NCI-H748 (cell line): ENCODE measurements at regions not wholly inside any gene's neighbourhood (a gene's known extent, or its start where the extent isn't known, plus 50 kb on each side); places are given as distances from the start of the nearest gene placed in this dataset.

ENCODE experiments used
- DNase-seq: peaks from one replicate; lab custom pipeline; 2025; ENCODE audit not compliant: unreplicated experiment; lab: John Stamatoyannopoulos, UW

DNA sequence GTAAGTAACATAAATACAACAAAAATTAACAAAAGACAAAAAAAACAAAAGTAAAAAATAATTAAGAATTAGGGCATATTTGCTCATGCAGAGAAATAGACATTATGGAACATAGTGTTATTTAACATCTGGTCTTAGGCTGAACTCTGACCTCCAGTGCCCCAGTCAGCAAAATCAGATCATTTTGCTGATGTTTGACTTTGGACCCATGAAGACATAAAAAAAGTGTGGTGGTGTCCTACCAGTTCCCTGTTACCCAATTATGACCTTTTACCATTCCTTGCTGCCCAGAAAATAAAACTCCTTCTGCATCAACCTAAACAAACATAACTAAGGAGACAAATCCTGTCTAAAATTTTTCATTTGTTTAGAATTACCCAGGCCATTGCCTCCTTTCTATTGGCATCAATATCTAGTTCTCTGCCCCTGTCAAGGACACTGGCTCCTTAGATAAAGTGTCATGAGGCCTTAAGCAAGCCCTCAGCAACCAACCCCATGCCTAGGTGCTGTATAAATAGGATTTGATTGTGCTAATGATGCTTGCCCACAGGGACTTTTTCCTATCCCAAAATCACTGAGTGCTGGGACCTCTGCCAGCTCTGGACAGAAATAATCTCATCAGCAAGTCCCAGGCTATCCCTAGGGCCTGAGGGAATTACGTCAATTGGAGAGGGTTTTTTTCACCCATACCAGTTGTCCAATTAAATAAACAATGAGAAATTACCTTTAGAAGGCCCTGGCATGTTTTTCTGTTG is 334.5 kb upstream of the UMPS start:
- DNase-seq = no peak

DNA sequence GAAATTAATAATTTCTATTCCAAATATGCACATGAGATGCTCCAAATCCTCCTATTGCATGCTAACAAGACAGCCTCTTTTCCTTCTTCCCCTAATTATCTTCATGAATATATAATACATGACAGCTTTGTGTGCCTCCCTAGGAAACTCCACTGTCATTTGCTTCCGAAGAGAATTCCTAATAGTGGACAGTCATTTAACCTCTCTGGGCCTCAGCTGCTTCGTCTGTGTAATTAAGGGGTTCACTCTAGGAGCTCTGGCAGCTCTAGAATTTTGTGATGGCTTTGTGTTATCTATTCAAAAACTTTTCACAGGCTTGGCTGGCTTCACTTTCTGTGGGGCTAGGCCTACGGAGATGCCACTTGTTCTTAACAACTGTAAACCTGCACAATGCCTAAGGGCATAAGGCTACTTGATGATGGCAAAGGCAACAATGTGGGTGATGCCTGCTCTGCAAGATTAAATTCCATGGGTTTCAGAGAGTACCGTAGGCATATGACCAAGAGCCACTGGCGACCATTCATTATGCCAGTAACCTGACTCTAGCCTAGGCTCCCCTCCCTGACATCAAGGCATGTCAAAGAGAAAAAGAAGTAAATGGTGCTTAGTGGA is 333.8 kb upstream of the UMPS start:
- DNase-seq = no peak

DNA sequence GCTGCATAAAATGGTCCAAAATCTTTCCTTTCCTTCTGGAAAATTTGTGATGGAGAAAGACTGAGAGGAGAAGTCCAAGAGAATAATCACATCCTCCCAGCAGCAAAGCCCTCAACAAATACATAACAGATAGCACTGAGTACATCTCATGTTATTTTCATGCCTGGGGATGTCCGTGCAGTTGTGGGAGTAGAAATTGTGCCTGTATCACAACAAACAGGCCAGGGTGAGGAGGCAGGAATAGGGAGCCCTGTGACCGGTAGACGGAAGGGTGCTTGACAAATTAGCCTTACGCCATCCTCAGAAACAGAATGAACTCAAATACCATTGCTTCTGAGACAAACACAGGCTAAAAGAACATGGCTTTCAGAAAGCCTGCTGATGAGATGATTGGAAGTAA is 333.2 kb upstream of the UMPS start:
- DNase-seq = no peak

DNA sequence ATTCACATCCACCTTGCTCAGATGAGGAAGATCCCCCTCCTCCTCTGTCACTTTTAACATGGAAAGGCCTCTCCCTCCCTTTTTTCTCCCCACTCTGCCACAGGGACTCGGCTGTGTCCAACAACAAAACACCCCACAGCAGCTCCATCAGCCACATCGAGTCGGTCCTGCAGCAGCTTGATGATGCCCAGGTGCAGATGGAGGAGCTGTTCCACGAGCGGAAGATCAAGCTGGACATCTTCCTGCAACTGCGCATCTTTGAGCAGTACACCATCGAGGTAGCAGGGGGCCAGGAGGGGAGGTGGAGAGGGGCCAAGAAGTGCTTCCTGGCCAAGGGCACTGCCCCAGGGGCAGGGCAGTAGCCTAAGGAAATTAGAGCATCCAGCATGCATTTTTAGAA is 331.7 kb upstream of the UMPS start:
- no peak for DNase-seq

DNA sequence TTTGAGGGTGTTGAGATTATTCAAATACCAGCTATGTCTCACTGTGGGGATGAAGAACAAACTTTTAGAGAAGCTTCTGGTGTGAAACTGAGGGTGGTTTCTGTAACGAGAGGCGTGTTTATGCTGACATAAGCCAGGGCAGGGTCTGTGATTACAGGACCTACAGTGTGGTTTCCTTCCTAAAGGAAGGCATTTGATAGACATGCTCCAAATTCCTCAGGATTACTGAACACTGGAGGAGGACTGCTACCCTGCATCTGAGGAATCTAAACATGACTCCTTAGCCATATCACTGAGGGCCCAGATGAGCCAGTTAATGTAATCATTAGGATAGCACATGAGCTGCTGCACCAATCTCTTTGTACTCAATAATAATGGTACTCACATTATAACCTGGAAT is 328.4 kb upstream of the UMPS start:
- no peak for DNase-seq

DNA sequence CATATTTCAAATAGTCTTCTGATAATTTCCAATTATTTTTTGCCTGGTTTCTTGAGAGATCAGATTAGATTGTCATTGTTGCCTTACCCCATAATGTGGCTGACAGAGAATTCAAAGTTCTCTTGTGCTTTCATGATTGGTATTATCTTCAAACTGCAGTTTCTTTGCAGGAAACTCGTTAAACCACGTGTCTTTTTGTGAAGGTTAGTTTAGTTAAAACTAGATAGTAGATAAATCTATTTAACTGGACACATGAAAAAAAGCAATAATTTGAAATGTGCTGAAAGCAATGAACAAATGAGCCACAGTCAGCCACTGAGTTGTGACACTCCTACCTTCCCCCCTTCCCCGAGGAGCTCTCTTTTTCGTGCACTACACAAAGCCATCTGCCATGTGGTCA is 327.5 kb upstream of the UMPS start:
- DNase-seq = no peak

DNA sequence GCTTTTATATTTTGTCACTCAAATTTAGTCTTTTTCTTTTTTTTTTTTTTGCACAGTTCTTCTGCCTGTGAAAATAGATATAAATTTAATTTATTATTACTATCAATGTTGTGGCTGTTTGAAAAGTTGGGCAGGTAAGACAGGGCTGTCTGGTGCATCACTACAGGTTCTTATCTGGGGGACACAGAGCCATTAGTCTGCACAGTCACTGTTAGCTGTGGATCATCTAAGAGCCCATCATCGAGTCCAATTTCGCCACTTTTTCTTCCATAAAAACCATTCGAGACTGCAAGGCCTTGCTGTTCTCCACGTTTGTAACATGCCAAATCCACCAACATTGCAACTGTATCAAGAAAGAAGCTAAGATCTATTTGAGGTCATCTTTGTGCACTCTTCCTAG is 325.6 kb upstream of the UMPS start:
- no peak for DNase-seq

DNA sequence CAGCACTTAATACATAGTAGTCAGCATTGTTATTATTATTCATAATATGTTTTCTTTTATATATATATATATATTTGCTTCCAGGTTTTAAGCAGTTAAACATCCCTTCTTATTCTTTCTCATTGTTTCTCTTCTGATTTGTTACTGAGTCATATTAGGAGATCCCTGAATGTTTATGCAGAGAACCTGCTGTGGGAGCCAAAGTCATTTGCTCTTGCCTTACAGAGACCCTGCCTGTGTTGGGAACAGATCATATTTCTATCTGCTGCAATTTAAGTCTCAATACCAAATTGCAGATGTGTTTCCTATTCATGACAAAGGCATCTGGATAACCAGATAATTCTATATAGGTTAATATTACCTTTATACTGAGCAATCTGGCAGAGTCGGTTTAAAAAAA is 323.0 kb upstream of the UMPS start:
- no peak for DNase-seq

DNA sequence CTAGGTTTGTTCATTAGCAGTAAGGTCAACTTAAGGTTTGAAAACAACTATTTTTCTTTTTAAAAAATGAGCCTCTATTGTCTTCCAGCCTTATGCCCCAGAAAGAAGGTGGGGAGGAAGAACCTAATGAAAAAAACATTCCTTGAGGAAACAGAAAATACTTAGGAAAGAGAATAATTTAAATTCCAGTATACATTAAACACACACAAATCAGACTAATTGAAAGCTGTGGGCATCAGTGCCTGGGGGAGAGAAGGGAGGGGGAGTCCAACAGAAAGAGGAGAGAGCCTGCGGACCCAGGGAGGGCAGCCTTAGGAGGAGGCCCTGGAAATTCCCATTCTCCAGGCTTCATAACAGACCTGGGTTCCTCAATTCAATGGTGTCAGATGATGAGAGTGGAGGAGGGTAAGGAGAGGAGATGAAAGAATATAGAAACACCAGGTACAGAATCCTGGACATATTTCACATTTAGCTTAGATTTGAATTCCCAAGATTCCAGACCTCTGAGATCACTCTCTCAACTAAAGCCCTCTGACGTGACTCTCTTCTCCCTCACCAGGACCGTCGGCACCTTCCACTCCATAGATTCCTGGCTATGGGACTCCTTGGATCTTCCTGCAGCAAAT is 320.5 kb upstream of the UMPS start:
- no peak for DNase-seq

DNA sequence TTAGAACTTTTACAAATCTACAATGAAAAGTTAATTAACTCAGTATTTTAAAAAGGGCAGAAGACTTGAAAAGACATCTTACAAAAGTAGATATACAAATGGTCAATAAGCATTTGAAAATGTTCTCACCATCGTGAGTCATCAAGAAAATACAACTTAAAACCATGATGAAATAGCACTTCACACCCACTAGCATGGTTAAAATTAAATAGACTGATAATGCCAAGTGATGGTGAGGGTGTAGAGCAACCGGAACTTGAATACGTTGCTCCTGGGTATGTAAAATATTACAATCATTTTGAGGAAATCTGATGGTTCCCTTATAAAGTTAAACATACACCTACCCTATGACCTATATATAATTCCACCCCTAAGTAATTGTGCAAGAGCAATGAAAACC is 319.8 kb upstream of the UMPS start:
- no peak for DNase-seq

DNA sequence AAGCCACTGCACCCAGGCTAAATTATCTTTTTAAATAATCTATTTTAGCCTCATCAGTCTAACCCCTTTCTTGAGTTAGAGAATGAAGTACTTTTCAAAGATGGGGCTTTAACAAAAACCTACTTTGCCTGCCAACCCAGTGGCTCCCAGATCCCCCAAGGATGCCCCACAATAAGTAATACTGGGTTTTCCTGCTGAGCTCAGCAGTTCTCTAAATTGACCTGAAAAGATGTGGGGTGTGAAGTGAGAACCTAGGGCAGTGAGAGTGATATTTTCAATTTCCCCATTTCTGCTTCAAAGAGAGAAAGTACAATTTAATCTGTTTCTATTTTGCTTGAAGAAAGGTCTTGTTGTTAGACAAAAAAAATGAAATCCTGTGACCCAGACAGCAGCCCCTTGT is 318.5 kb upstream of the UMPS start:
- no peak for DNase-seq

DNA sequence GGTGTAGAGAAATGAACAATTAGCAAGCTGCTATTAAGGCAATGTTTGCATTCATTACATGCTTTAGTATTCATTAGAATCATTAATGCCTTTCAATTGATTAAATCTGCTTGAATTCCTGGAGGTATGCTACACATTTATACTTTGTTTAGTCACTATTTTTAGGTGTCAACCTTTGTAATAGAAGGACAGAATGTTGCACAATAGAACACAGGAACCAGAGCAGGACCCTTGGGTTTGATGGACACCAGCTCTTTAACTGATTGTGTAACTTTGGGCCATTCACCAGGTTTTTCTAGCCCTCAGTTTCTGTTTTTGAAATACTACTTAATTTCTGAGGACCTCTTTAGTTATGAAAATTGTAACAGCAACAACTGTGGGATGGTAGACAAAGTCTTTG is 317.6 kb upstream of the UMPS start:
- DNase-seq = no peak

DNA sequence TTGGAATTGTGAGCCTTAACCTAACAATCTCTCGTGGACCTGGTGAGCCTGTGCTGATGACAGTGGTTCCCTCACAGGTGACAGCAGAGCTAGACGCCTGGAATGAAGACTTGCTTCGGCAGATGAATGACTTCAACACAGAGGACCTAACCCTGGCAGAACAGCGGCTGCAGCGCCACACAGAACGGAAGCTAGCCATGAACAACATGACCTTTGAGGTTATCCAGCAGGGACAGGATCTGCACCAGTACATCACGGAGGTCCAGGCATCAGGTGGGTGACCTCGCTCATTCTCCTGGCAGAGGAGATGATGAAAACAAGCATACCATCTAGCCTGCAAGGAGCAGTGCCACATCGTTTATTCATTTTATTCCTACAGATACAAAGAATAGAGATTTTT is 316.9 kb upstream of the UMPS start:
- no peak for DNase-seq

DNA sequence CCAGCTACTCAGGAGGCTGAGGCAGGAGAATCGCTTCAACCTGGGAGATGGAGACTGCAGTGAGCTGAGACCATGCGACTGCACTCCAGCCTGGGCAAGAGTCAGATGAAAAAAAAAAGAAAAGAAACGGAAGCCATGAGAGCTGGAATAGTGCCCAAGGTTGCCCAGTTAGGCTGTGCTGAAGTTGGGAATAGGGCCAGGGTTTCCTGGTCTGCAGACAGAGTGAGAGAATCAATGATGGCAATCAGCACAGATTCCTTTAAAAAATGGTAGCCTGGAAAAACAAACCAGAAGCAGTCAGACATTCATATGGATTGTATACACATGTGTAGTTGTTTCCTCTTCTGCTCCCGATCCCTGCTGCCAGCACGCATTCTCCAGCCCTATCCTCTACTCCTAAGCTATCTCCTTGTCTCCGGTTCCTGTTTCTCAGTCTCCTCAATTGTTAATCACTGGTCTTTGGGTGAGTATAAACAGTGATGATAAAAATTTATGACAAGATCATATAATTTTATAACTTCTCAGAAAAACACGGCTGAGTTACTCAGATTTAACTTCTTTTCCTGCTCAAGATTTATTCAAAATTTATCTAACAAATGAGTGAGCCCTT is 316.2 kb upstream of the UMPS start:
- no peak for DNase-seq

DNA sequence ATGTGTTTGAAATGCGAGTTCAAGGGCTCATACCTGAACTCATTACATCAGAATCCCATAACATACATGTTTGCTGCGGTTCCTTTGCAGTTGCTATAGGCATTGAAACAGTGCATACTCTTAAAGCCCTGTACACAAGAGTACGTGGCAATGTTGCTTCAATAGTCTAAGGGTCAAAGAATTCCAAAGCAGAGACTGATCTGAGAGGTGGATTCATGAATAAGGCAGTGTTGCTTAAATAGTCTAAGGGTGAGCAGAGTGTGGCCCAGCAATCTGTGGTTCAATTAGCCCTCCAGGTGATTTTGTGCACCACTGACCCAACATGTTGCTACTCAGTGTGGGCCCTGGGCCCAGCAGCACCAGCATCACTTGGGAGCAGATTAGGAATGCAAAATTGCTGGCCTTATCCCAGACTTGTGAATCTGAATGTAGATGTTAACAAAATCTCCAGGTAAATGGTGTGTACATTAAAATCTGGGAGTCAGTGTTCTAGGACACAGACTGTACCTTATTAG is 314.7 kb upstream of the UMPS start:
- no peak for DNase-seq

DNA sequence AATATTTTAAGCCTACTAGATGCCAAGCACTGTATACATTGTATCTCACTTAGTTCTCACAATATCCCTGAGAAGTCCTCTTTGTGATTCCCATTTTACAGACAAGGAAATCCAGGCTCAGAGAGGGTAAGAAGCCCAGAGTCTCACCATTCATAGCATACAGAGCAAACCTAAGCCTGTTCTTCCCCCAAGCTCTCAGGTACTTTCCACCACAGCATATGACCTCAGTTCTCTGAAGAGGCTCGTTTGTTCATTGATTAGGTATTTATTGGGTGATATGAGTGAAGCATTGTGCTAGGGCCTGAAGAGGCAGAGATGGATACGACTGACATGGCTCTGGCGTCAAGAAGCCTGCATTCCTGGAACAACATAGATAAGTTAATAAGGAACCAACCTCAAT is 310.9 kb upstream of the UMPS start:
- no peak for DNase-seq

DNA sequence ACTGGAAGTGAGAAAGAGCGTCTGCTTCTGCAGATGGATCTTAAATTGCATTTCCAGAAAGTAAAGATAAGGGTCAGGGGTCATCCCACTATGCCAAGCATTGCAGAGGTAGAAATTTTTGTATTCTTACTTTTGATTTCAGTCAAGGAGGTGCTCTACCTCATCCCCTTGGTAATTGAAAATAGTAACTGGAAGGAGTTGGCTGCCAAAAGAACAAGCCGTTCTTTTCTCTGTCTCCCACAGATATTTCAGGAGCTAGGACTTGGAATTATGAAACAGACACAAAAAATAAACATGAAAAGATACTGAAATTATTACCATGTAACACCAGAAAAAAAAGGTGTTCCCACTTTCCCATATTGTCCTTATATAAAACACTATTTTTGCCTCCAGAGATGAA is 309.9 kb upstream of the UMPS start:
- DNase-seq = no peak

DNA sequence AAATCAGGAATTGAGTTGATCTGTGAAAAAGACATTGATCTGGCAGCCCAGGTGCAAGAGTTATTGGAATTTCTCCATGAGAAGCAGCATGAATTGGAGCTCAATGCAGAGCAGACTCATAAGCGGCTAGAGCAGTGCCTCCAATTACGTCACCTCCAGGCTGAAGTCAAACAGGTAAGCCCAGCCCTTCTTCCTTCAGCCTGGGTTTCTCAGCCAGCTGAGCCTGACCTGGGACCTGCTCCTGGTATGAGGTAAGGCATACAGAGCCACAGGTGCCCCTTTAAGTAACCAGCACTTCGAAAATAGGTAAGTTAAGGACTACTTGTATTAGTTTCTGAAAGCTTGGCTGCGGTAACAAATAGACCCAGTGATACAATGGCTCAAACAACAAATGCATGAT is 307.4 kb upstream of the UMPS start:
- DNase-seq = no peak

DNA sequence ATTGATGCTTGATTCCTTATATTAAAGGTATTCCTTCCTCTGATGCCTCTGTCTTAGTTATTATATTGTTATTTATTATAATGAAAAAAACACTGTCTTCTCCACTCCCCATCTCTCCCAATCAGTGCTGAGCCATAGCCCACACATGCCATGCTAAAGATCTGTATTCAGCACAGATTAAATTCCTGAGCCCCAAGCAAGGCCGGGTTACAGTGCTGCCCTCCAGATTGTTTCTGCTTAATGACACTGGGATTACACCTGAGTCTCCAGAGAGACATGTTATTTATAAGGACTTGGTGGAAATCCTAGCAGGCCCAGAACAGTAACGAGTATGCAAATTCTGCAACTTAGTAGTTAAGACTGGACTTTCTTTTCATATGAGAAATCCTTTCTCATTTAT is 305.9 kb upstream of the UMPS start:
- DNase-seq = no peak

DNA sequence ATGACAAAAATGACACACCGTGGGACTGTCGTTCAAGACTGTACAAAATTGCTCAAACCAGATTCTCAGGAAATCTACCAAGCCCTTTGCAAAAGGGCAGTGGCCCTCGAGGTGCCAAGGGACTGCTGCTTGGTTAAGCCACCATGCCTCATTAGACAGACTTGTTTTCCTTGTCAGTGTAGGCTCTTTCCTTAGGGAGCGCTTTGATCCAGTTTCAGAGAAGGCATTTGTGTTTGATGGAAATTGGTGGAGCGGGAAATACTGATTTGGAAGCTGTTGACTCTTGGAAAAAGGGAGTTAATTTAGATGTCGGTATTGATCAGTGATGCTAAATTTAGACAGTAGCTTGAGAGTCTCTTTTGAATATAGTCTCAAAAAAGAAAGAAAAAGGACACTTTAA is 304.3 kb upstream of the UMPS start:
- DNase-seq = no peak

DNA sequence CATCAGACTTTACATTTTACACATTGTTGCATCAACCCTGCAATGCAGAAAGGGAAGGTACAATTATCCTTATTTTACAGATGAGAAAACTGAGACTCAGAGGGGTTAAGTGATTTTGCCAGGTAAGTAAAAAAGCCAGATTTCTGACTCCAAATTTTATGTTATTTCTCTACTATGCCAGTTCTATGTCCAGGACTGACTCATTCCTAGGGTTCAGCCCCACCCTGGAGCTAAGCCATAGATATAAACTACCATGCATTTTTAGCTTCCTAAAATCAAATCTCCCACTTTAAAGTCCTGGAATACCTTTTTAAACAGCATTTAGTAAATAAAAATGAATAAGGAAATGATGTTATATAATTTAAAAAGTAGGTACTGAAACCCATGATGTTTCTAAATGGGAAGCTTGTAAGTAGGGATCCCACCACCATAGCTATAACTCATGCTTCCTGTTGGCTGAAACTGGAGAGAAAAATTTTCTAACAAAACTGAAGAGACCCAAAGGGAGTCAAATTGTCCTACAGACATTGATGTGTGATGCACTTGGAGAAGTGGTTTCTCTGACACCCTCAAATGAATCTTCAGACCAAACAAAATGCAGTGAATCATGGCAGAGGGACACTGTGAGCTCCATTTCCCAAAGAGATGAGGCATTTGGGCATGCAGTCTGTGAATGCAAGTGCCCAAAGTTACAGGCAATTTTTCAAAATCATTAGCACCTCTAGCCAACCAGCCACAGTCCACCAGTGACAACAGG is 301.7 kb upstream of the UMPS start:
- DNase-seq = no peak
